ENCODE measurements at regions not wholly inside any gene's neighbourhood (a gene's known extent, or its start where the extent isn't known, plus 50 kb on each side); places are given as distances from the start of the nearest gene placed in this dataset.
"Not testable (repeated sequence)": the region's sequence is repeated elsewhere in the genome, so short reads cannot be mapped to it uniquely, and the experiment has no call there.

DNA sequence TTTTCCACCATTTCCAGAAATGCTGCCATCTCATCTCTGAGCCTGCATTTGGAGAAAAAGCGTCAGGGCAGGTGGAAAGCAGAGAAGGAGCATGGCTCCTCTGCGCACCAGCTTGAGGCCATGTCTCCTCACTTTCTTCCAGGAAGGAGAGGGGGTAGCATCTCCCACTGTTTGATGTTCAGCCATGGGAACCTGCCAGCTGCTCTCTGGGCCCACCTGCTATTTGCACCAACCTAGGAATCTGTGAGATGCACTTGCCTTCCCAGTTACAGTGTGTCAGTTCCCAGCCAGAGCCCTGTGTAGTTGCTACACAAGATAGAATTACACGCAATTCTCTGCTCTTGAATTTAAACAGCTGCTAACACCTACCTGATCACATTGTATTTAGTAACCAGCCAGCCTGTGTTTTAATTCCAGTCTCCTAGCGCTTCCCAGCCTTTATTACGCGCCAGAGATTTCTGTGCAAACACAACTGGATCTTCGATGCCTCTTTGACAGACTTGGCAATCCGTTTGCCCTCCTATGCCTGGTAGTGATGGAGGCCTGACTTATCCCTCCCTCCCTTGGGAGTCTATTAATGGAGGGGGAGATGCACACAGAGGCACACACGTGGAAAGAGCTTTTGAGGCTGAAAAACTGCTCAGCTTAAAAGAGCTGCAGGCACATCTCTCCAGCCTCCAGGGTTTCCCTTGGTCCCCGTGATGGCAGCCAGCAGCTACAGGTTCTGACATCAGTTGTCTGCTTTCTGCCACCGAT is 98.1 kb upstream of the SEC14L1 start:
- TF ChIP-seq, protein P1, sequence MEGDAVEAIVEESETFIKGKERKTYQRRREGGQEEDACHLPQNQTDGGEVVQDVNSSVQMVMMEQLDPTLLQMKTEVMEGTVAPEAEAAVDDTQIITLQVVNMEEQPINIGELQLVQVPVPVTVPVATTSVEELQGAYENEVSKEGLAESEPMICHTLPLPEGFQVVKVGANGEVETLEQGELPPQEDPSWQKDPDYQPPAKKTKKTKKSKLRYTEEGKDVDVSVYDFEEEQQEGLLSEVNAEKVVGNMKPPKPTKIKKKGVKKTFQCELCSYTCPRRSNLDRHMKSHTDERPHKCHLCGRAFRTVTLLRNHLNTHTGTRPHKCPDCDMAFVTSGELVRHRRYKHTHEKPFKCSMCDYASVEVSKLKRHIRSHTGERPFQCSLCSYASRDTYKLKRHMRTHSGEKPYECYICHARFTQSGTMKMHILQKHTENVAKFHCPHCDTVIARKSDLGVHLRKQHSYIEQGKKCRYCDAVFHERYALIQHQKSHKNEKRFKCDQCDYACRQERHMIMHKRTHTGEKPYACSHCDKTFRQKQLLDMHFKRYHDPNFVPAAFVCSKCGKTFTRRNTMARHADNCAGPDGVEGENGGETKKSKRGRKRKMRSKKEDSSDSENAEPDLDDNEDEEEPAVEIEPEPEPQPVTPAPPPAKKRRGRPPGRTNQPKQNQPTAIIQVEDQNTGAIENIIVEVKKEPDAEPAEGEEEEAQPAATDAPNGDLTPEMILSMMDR (IDR thresholded peaks at IDR 0.05; ENCODE audit: control extremely low read depth, extremely low read depth) = no peak
- 83 to 91% methylated on average over 11 of the region's 11 CpGs for WGBS, 2 donors
- H3K4me3 ChIP-seq = no peak overlapping the region
- peaks cover 0 to under 1% (median 0%) of the 10 kb centered on the region in 3 donors for H3K27me3 ChIP-seq (ENCODE audit: control insufficient read depth in 3 of 3, insufficient read depth in 3 of 3, low read length in 2 of 3)
- H3K27ac ChIP-seq (ENCODE audit: low read depth in 1 of 2, low read length in 1 of 2) = no peak overlapping the region
- H3K36me3 ChIP-seq (ENCODE audit: control insufficient read depth in 4 of 4, insufficient read depth in 4 of 4, low read length in 4 of 4) = no peaks in the 10 kb centered on the region
- peaks cover 0 to 3% (median 0%) of the 10 kb centered on the region in 4 donors for H3K9me3 ChIP-seq (ENCODE audit: control insufficient read depth in 4 of 4, insufficient read depth in 3 of 4, low read length in 3 of 4)
- H3K9ac ChIP-seq (ENCODE audit: insufficient read depth in 1 of 2, low read length in 2 of 2) = no peak overlapping the region
- no peak for DNase-seq
- ATAC-seq (ENCODE audit: insufficient read depth, low FRiP score) = no peak
- H3K4me1 ChIP-seq (ENCODE audit: control insufficient read depth in 5 of 5, insufficient read depth in 5 of 5, low read length in 5 of 5) = no peaks in the 10 kb centered on the region

DNA sequence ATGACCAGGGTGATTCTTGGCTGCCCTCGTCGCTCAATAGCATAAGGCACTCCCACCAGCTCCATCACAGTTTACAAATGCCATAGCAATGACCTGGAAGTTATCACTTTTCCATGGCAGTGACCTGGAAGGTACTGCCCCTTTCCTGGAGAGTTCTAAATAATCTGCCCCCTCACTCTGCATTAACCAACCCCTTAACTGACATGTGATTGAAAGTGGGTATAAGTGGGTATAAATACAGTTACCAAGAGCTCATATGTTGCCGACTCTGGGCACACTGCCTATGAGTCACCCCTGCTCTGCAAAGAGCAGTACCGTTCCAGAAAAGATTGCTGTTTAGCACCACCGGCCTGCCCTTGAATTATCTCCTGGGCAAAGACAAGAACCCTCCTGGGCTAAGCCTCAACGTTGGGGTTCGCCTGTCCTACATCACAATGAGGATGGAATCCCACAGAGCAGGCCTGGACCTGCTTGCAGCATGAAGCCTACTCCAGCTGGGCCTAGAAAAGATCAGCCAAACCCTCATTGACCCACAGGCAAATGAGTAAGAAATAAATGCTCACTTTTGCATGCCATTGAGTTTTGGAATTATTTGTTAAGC is 95.2 kb upstream of the SEC14L1 start:
- H3K27ac ChIP-seq (ENCODE audit: low read depth in 1 of 2, low read length in 1 of 2) = no peak overlapping the region
- DNase-seq (no peak), ATAC-seq (ENCODE audit: insufficient read depth, low FRiP score) (no peak)
- TF ChIP-seq, protein P1 (IDR thresholded peaks at IDR 0.05; ENCODE audit: control extremely low read depth, extremely low read depth) = no peak
- H3K27me3 ChIP-seq (ENCODE audit: control insufficient read depth in 3 of 3, insufficient read depth in 3 of 3, low read length in 2 of 3) = no peaks in the 10 kb centered on the region
- H3K9me3 ChIP-seq (ENCODE audit: control insufficient read depth in 4 of 4, insufficient read depth in 3 of 4, low read length in 3 of 4) = peaks cover 0 to 3% (median 0%) of the 10 kb centered on the region in 4 donors
- no peaks in the 10 kb centered on the region for H3K36me3 ChIP-seq (ENCODE audit: control insufficient read depth in 4 of 4, insufficient read depth in 4 of 4, low read length in 4 of 4)
- no peak overlapping the region for H3K9ac ChIP-seq (ENCODE audit: insufficient read depth in 1 of 2, low read length in 2 of 2)
- H3K4me3 ChIP-seq = no peak overlapping the region
- 84 to 91% methylated on average over 7 of the region's 7 CpGs for WGBS, 2 donors
- no peaks in the 10 kb centered on the region for H3K4me1 ChIP-seq (ENCODE audit: control insufficient read depth in 5 of 5, insufficient read depth in 5 of 5, low read length in 5 of 5)

DNA sequence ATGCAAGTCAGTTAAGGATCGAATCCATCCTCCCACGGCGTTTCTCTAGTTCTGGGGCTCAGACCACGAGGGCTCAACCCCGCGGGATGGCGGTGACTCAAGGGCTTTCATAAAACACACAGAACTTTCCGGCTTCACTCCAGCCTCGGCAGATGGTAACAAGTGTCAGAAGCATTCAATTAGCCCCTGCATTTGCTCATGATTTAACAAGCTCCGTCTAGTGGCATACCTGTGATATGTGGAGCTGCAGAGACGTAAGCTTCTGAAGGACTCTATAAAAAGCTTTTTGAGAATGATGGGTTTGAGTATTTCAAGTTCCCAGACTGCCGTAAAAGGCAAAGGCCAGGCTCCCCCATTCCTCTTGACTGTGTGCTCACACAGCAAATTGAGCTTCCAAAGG is 91.3 kb upstream of the SEC14L1 start:
- no peaks in the 10 kb centered on the region for H3K9me3 ChIP-seq (ENCODE audit: control insufficient read depth in 4 of 4, insufficient read depth in 3 of 4, low read length in 3 of 4)
- no peak overlapping the region for H3K27ac ChIP-seq (ENCODE audit: low read depth in 1 of 2, low read length in 1 of 2)
- H3K4me3 ChIP-seq = no peak overlapping the region
- H3K36me3 ChIP-seq (ENCODE audit: control insufficient read depth in 4 of 4, insufficient read depth in 4 of 4, low read length in 4 of 4) = no peaks in the 10 kb centered on the region
- peaks cover 0 to 2% (median 0%) of the 10 kb centered on the region in 3 donors for H3K27me3 ChIP-seq (ENCODE audit: control insufficient read depth in 3 of 3, insufficient read depth in 3 of 3, low read length in 2 of 3)
- no peak overlapping the region for H3K9ac ChIP-seq (ENCODE audit: insufficient read depth in 1 of 2, low read length in 2 of 2)
- TF ChIP-seq, protein P1 (IDR thresholded peaks at IDR 0.05; ENCODE audit: control extremely low read depth, extremely low read depth) = no peak
- DNase-seq (peak in 2 of 3 donors; percentile 27 to 53), ATAC-seq (ENCODE audit: insufficient read depth, low FRiP score) (no peak)
- 61 to 72% methylated on average over 12 of the region's 12 CpGs for WGBS, 2 donors
- H3K4me1 ChIP-seq (ENCODE audit: control insufficient read depth in 5 of 5, insufficient read depth in 5 of 5, low read length in 5 of 5) = no peaks in the 10 kb centered on the region

DNA sequence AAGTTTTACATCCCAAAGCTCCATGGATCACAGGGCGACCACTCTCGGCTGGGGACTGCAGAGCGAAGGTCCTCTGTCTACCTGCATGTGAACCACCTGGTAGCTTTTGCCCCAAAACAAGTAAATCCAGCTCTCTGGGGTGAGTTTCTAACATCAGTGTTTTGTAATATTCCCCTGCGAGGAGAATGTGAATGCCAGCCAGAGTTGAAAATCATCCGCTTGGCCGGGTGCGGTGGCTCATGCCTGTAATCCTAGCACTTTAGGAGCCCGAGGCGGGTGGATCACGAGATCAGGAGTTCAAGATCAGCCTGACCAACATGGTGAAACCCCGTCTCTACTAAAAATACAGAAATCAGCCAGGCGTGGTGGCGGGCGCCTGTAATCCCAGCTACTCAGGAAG is 89.9 kb upstream of the SEC14L1 start:
- not testable (repeated sequence) for H3K36me3 ChIP-seq (ENCODE audit: control insufficient read depth in 4 of 4, insufficient read depth in 4 of 4, low read length in 4 of 4); H3K4me3 ChIP-seq; ATAC-seq (ENCODE audit: insufficient read depth, low FRiP score); H3K27me3 ChIP-seq (ENCODE audit: control insufficient read depth in 3 of 3, insufficient read depth in 3 of 3, low read length in 2 of 3); H3K27ac ChIP-seq (ENCODE audit: low read depth in 1 of 2, low read length in 1 of 2); H3K9me3 ChIP-seq (ENCODE audit: control insufficient read depth in 4 of 4, insufficient read depth in 3 of 4, low read length in 3 of 4); H3K9ac ChIP-seq (ENCODE audit: insufficient read depth in 1 of 2, low read length in 2 of 2); H3K4me1 ChIP-seq (ENCODE audit: control insufficient read depth in 5 of 5, insufficient read depth in 5 of 5, low read length in 5 of 5); DNase-seq
- WGBS, 2 donors = 90 to 92% methylated on average over 14 of the region's 14 CpGs

Measured in lung (tissue), 11 donors.